ENCODE measurements at regions not wholly inside any gene's neighbourhood (a gene's known extent, or its start where the extent isn't known, plus 50 kb on each side); places are given as distances from the start of the nearest gene placed in this dataset.

GRCh38 chr11:8822469-8822868 lies 88.5 kb upstream of the AKIP1 start:
- TF ChIP-seq CTCF (IDR thresholded peaks at IDR 0.05): no peak
- no peak overlapping the region for H3K27ac ChIP-seq
- no peak for DNase-seq (ENCODE audit: low spot score)
- no peak overlapping the region for H3K4me3 ChIP-seq

- no peak for TF ChIP-seq CTCF (IDR thresholded peaks at IDR 0.05)
- H3K4me3 ChIP-seq: no peak overlapping the region
- H3K27ac ChIP-seq: no peak overlapping the region
- DNase-seq (ENCODE audit: low spot score): no peak
Measured at GRCh38 chr11:8823174-8823742, 87.7 kb upstream of the AKIP1 start.

- no peak for TF ChIP-seq CTCF (IDR thresholded peaks at IDR 0.05)
- no peak overlapping the region for H3K27ac ChIP-seq
- no peak for DNase-seq (ENCODE audit: low spot score)
Measured at GRCh38 chr11:8826139-8826786, 84.7 kb upstream of the AKIP1 start.

GRCh38 chr11:8826901-8827560 lies 84.0 kb upstream of the AKIP1 start:
- no peak for DNase-seq (ENCODE audit: low spot score)
- no peak overlapping the region for H3K27ac ChIP-seq
- H3K4me3 ChIP-seq: no peak overlapping the region
- no peak for TF ChIP-seq CTCF (IDR thresholded peaks at IDR 0.05)

More at GRCh38 chr11:8826139-8826786, 84.7 kb upstream of the AKIP1 start:
- H3K4me3 ChIP-seq: no peak overlapping the region

- no peak overlapping the region for H3K27ac ChIP-seq
- TF ChIP-seq CTCF (IDR thresholded peaks at IDR 0.05): no peak
- no peak for DNase-seq (ENCODE audit: low spot score)
- no peak overlapping the region for H3K4me3 ChIP-seq
Measured at GRCh38 chr11:8828046-8828445, 82.9 kb upstream of the AKIP1 start.

GRCh38 chr11:8828580-8829361 lies 82.2 kb upstream of the AKIP1 start:
- no peak for TF ChIP-seq CTCF (IDR thresholded peaks at IDR 0.05)
- Histone ChIP-seq H3K27ac (no peak overlapping the region), H3K4me3 (no peak overlapping the region)
- no peak for DNase-seq (ENCODE audit: low spot score)
